Superior temporal gyrus (tissue), 1 donor: ENCODE measurements at regions not wholly inside any gene's neighbourhood (a gene's known extent, or its start where the extent isn't known, plus 50 kb on each side); places are given as distances from the start of the nearest gene placed in this dataset.
"Not testable (repeated sequence)": the region's sequence is repeated elsewhere in the genome, so short reads cannot be mapped to it uniquely, and the experiment has no call there.

Experiments used
- DNase-seq: peaks from one replicate; pipeline ENCODE4 v3.0.0-alpha.2; 2016; ENCODE audit errors: extremely low spot score

DNA sequence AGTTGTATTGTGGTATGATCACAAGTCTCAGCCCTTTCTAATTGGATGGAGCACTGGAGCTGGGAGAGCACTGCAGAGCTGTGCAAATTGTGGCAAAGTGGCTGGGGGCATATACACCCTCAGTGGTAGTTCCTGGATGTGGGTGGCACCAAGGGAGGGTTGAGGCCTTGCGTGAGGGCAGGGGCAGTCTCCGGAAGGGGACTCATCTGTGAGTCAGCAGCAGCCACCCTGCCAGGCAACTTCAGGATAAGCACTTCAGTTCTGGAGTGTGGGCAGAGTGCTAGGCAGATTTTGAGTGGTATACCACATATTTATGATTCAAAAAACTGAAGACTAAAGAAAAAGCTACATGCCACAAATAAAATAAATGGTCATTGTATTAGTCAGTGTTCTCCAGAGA, 210.5 kb downstream of the ETV1 start:
- DNase-seq: no peak

DNA sequence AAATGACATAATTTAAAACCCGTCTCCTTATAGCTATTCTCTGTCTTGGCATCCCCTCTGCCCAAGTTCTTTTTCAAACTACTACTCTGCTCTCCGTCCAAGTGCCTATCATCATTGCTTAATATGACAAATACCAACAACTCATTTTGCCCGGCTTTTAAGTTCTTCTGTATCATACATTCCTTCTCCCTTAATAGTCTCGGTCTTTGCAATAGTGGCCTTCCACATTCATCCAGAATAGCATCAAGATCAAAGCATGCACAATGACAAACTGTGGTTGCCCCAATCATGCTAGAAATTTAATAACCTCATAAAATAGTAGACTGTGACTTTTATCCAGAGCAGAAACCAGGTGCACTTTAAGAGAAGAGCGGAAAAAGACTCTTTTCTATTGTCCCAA, 198.9 kb downstream of the ETV1 start:
- DNase-seq: no peak

DNA sequence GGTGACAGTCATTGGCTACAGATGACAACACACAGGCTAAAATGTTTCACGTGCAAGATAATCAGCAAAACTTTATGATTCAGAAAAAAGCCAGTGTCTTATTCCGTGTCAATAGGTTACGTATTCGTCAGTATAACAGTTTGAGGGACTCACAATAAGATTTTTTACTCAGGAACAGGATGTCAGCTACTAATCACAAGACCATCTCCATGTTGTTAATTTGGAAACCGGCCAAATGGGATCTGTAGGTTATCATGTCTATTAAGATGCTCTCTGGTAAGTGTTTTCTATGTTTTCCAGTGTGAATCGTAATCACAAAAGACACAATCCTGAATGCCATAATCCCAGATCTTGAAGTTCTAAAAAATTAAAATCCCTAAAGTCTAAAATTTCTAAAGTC, 197.3 kb downstream of the ETV1 start:
- no peak for DNase-seq

DNA sequence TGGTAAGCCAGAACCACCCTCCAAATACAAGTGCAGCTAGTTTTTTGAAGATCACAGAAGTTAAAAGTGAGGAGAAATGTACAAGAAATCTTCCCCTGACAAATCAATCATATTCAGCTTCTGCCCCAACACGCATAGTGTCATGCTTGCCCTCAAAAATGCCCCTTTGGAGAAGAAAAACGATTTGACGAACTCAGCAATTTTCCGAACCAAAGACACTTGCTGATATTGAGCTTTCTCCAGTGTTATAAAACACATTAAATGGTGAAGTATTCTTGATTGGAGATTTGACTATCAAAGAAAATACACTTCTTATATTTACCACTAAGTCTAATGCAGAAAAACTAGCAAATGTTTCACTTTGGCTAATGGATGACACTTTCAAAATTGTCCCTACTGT, 195.5 kb downstream of the ETV1 start:
- DNase-seq: no peak

DNA sequence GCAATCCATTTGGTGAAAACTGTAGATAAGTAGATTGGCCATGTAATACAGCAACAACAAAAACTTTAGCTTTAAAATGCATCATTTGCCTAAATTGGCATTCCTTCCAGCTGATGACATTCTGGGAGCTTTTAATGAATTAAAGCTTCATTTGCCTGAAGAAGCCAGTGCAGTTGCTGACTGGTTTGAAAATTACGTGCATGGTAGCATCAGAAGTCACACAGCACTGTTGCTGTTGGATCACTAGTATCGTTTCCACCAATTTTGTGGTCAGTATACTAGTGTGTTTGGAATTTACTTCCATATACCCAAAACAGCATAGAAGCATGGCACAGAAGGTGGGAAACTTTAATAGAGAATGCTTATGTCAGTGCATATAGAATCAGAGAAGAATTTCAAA, 194.9 kb downstream of the ETV1 start:
- no peak for DNase-seq

DNA sequence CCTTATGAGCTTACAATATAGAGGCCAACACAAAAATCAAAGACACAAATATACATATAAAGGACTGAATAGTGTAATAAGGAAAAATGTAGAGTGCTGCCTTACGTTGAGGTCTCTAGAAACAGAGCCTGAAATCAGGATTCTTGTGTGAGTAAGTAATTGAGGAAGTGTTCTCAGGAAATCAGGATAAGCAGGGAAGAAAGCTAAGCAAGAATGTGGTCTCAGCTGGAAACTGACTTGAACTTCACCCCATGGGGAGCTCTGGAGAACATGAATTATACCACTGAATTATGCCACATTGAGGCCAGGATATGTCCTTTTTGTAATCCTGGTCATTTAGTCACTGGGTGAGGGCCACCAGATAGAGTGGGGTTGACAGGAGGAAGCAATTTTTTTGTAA, 191.9 kb downstream of the ETV1 start:
- no peak for DNase-seq

DNA sequence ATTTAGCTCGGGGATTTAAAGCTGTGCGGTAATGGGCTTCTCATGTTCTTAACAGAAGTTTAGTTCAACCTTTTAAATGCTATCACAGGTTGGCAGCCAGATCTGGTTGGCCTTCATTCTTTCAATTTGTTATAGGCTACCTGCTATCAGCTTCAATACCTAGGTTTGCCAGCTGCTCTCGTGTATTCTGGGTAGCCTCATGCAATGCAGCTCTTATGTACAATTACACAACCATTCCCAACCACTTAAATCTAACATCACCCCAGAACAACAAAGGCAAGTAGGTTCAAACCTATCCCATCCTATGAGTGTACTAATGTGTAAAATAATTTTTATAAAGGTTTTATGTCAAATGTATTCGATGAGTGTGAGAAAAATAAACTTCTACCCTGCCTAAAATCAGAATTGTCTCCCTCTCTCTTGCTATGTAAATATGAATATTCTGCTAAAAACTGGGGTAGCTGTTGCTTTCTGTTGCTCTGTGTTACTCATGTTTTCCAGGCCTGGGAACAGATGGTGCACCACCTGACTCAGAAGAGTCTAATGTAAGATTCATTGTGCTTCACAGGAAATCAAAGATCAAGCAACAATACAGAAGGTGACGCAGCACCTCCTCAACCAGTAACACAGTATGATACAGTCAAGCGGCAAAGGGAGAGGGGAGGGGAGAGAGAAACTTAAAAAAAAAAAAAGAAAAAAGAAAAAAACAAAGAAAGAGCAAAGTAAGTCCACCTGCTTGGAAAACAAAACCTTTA, 188.6 kb downstream of the ETV1 start:
- no peak for DNase-seq

DNA sequence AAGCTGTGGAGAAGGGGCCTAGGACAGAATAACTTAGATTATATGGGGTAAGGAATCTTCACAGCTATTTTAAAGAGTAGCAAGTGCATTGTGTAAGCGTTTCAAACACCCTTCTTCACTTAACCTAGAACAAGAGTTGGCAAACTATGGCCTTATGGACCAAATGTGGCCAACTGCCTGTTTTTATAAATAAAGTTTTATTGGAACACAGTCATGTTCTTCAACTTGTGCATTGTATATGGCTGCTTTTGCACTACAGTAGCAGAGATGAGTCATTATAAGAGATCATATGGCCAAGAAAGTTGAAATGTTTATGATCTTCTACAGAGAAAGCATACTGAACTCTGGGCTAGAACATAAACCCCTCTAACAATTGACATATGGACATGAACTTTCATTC, 187.8 kb downstream of the ETV1 start:
- DNase-seq: no peak

DNA sequence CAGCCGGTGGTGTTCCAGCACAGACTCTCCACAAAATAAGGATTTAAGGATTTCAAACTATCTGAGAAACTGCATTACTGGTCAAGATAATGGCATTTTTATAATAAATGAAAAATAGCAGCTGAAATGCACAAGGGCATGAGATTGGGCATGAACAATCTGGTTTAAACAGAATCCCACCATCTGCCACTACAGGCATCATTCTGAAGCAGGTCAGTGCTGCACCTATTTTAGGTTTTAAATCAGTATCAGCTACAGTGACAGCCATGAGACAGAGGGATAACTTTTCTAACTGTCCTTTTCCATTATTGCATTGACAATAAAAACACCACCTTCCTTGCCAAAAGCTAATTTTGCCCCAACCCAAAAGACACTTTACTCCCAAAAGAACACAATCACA, 186.8 kb downstream of the ETV1 start:
- no peak for DNase-seq

DNA sequence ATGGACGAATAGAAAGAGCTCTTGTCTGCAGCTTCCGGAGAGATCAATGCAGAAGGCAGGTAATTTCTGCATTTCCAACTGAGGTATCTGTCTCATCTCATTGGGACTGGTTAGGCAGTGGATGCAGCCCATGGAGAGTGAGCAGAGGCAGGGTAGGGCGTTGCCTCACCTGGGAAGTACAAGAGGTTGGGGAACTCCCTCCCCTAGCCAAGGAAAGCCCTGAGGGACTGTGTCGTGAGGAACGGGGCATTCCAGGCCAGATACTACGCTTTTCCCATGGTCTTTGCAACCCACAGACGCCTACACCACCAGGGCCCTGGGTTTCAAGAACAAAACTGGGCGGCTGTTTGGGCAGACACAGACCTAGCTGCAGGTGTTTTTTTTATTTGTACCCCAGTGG, 186.3 kb downstream of the ETV1 start:
- no peak for DNase-seq

DNA sequence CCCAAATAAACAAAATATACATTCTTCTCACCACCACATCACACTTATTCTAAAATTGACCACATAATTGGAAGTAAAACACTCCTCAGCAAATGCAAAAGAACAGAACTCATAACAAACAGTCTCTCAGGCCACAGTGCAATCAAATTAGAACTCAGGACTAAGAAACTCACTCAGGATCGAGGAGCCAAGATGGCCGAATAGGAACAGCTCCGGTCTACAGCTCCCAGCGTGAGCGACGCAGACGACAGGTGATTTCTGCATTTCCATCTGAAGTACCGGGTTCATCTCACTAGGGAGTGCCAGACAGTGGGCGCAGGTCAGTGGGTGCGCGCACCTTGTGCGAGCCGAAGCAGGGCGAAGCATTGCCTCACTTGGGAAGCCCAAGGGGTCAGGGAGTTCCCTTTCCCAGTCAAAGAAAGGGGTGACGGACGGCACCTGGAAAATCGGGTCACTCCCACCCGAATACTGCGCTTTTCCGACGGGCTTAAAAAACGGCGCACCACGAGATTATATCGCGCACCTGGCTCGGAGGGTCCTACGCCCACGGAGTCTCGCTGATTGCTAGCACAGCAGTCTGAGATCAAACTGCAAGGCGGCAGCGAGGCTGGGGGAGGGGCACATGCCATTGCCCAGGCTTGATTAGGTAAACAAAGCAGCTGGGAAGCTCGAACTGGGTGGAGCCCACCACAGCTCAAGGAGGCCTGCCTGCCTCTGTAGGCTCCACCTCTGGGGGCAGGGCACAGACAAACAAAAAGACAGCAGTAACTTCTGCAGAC, 183.2 kb downstream of the ETV1 start:
- not testable (repeated sequence) for DNase-seq

DNA sequence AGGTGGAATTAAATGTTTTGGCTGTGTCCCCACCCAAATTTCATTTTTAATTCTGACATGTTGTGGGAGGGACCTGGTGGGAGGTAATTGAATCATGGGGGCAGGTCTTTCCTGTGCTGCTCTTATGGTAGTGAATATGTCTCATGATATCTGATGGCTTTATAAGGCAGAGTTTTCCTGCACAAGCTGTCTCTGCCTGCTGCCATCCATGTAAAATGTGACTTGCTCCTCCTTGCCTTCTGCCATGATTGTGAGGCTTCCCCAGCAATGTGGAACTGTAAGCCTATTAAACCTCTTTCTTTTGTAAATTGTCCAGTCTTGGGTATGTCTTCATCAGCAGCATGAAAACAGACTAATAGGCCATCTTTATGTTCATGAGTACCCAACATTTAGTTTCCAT, 172.2 kb downstream of the ETV1 start:
- not testable (repeated sequence) for DNase-seq

DNA sequence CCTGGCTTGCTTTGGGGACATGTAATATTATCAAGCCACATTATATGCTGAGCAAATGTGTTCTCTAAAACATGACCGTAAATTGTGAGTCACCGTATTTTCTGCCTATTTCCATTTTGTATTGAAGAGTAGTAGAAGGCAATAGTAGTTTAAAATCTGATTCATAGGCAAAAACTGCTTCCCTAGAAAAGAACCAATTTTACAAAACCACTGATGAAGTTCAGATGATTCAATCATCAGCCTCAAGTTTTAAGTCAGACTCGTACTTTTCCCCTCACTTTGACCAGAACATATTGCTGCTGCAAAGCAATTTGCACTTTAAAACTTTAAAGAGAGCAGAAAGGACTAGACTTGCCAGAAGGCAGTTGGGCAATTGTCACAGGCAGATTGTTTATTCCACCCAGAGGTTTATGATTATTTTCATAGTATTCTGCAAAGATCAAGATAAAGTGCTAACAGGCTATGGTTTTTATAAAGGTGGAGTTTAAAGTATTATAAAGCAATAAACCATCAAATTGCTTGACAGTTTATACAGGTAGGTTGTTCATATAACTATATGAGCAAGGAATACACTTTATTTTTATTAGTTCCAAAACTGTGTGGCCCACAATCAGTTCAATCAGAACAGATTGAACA, 168.2 kb downstream of the ETV1 start:
- no peak for DNase-seq

DNA sequence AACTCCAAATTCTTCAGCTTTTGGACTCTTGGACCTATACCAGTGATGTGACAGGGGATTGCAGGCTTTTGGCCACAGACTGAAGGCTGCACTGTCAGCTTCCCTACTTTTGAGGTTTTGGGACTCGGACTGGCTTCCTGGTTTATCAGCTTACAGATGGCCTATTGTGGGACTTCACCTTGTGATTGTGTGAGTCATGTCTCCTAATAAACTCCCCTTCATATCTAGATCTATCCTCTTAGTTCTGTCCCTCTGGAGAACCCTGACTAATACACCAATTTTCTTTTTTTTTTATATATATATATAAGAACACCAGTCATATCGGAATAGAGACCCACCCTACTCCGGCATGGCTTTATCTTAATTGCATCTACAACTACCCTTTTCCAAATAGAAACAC, 166.8 kb downstream of the ETV1 start:
- no peak for DNase-seq

DNA sequence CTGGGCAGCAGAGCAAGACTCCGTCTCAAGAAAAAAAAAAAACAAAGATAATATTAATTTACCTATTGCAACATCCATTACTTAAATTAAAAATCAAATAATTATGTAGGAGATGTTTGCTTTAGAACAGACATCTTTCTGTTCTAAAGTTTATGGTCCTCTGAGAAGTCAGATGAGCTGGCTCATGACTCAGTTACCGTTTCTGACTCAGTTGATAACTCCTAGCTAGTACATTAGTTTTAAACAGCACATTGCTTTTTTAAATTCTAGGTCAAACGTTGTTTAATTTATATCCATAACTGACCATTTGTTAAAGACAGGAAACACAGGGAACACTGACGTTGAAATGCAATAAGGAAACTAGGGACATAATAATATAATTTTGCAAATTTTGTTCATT, 162.7 kb downstream of the ETV1 start:
- DNase-seq: no peak

DNA sequence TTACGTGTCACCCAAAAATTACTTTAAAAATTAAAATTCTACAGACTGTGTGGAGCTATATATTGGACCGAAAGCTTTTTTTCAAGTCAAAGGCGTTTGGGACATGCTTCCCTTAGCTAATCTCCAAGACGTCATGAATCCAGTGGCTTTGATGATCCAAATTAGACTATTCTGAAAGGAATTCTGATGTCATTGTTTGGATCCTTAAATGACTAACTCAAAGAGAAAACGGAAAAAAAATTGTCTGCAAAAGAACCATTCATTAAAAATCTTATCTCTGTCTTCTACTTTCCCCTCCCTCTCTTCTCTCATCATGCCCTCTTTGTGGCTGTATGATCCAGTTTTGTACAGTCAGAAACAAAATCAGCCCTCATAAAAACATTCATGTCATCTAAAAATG, 161.8 kb downstream of the ETV1 start:
- DNase-seq: no peak

DNA sequence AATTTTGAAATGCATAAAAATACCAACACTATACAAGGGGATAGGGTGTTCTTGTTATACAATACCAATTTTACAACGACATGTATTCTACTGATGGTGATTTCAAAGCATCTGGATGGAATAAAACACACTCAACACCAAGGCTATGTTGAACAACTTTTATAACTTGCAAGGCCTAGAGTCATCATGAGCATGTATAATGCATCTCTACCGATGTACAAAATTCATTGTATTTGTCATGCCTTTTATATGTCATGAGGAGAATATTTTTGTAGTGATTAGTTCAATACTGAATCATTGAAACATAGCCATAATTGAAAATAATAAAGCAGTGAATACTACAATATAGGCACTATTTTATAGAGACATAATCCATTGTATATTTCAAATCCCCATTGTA, 160.2 kb downstream of the ETV1 start:
- no peak for DNase-seq

DNA sequence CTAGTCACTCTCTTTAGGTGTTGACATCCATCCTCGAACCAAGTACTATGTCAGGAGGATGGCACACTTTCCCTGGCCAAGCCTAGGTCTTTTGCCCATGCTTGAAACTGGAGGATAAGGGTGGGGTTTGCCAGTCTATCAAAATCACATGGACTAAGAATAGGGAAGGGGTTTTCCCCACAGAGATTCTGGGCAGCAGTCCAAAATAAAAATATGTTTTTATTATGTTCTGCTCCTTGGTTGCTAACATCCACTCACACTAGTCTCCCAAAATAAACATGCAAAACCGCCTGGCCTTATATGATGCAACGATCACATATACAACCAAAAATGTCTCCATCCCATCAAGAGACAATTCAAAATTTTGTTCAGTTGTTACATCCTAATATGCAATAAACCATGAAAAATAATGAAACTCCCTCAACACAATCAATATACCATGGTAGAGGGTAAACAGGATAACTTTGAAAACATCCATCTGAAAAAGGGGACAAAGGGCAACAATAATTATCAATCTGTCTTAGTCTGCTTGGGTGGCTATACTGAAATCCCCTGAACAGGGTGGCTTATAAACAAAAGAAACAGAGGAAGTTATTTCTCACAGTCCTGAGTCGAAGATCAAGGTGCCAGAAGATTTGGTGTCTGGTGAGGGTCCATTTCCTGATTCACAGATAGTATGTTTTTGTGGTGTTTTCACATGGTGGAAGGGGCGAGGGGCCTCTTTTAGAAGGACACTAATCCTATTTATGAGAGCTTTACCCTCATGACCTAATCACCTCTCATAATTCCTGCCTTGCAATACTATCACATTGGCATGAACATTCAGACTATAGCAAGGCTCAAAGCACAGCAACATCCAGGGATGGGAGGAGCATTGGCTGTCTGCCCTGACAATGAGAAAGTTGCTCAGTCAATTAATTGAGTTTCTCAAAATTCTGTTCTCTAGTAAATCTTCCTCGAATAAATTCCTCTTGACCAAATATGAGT, 159.3 kb downstream of the ETV1 start:
- no peak for DNase-seq

DNA sequence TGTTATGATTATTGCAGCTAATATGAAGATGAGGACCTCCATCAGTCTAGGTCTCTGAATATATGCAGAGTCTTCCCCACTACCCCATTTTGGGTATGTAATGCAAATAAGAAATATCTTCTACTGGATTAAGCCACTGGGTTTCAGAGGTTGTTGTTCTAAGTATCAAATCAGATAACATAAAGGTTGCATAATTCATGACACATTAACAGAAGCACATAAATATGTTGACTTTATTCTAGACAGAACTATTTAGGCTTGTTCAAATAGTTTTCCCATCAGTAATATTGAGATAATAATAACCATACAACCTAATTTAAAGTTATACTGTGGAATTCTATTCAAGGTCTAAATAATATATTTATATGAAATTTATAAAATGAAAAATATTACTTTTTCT, 157.1 kb downstream of the ETV1 start:
- DNase-seq: no peak

DNA sequence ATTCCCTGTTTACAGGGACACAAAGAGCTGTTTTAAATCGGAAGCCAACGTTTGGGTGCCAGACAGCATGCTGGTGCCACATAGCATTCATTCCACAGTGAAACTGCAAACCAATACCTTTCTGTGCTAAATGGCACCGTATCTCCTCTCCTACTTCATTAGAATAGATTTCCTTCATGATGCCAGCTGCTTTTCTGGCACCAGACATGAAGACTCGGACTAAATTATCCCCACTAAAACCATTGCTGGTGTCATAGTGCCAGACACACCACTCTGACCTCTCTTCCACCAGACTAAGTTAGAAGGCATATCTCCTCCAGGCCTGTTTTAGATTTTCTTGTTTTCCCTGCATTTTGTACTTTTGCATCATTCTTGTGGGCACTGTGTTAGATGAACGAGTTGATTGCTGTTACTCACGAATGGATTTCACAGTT, 155.1 kb downstream of the ETV1 start:
- no peak for DNase-seq

DNA sequence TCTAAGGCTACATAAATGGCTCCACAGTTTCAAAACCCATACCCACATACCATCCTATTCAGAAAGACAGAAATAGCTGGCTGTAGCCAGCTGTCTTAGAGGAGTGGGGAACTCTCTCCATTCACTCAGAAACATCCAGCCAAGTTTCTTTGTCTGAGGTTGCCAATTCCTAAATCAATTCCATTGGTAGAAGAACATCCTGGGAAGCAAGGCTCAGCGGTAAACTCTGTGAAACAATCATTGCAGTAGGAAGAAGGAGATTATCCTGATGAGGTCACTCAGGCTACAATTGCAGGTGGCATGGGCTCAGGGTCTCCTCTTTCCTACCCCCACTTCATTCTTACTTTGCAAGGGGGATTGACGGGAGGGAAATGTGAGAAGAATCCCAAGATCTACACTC, 154.0 kb downstream of the ETV1 start:
- DNase-seq: no peak

DNA sequence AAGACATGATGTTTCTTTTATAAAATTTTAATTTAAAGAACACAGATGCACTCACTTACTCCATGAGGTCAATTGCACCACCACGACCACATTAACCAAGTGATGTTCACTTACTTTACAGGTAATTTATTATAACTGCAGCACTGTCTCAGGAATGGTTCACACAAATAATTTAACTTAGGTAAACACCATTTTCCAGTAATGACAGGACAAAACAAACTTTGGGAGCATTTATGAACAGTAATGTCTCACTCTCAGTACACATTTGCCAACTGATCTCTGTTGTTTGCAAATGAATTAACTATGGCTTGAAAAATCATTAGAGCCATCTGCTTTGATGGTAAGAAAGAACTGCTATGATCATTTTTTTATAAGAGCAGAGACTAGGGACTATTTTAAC, 150.4 kb downstream of the ETV1 start:
- DNase-seq: no peak
